ENCODE measurements at regions not wholly inside any gene's neighbourhood (a gene's known extent, or its start where the extent isn't known, plus 50 kb on each side); places are given as distances from the start of the nearest gene placed in this dataset.

DNA sequence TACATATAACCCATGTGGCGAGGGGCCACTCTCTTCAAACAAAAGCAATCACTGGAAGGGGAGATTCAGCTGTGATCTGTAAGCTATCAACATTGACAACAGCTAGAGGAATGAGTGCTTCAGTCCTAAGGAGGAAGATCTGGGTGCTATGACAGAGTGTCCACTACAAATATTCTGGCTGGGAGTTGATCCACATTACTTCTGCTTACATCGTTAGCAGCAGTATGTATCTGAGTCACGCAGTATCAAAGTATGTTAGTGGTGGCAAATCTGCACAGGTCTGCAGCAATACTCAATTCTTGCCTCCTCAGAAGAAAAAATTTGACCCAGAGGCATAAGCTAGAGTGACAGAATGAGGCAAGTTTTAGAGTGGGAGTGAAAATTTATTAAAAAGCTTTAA lies 267.0 kb downstream of the PTH2R start:
- TF ChIP-seq POLR2A (IDR thresholded peaks at IDR 0.05; ENCODE audit: low read depth, low read length): no peak
- TF ChIP-seq POLR2AphosphoS5 (IDR thresholded peaks at IDR 0.05; ENCODE audit: low read depth, low read length): no peak
- no peak for TF ChIP-seq TAF1 (IDR thresholded peaks at IDR 0.05; ENCODE audit: borderline replicate concordance, low read depth, low read length)

All from GM12892 (cell line).